Upper lobe of right lung (tissue), 1 donor: ENCODE measurements at regions not wholly inside any gene's neighbourhood (a gene's known extent, or its start where the extent isn't known, plus 50 kb on each side); places are given as distances from the start of the nearest gene placed in this dataset.

Experiments used
- ATAC-seq: fragments of 200-7000 bp; cut with Tn5 transposase; one replicate; pipeline ENCODE4 v1.9.1; 2020; ENCODE audit warnings: mild to moderate bottlenecking, moderate library complexity
- DNase-seq: peaks from one replicate; pipeline ENCODE4 v3.0.0-alpha.2; 2020
- H3K27ac ChIP-seq: fragments of 200-600 bp; one replicate; pipeline ENCODE4 v1.8.0; 2022
- H3K27me3 ChIP-seq: fragments of 200-600 bp; one replicate; pipeline ENCODE4 v1.8.0; 2022; ENCODE audit warnings: mild to moderate bottlenecking
- H3K36me3 ChIP-seq: fragments of 200-600 bp; one replicate; pipeline ENCODE4 v1.8.0; 2022
- H3K4me1 ChIP-seq: fragments of 200-600 bp; one replicate; pipeline ENCODE4 v1.8.0; 2022
- H3K4me3 ChIP-seq: fragments of 200-600 bp; one replicate; pipeline ENCODE4 v1.8.0; 2022; ENCODE audit warnings: mild to moderate bottlenecking
- H3K9me3 ChIP-seq: fragments of 200-600 bp; one replicate; pipeline ENCODE4 v1.8.0; 2022
- CTCF ChIP-seq: fragments of 200-600 bp; IDR thresholded peaks from one replicate; pipeline ENCODE4 v1.8.0; 2022; ENCODE audit warnings: antibody characterized with exemption
- intact Hi-C: fragments of 100-400 bp; cut with DNase I; formaldehyde crosslinking; loops from one replicate; pipeline ENCODE4 v1.11.0; 2022
- donor health status: DM: no; HTN: yes; CAD: no; lungs with severe emphysema.

GRCh38 chr9:13814647-13815400 is 499.1 kb downstream of the NFIB start:
- no peaks in the 10 kb centered on the region for H3K4me1 ChIP-seq
- no peak overlapping the region for H3K4me3 ChIP-seq
- no peaks in the 10 kb centered on the region for H3K9me3 ChIP-seq
- intact Hi-C loops, result no loop called here
- no peaks in the 10 kb centered on the region for H3K27me3 ChIP-seq
- TF ChIP-seq CTCF, result no peak
- H3K27ac ChIP-seq, result no peak overlapping the region
- DNase-seq, result no peak
- ATAC-seq, result no peak
- no peaks in the 10 kb centered on the region for H3K36me3 ChIP-seq

DNA sequence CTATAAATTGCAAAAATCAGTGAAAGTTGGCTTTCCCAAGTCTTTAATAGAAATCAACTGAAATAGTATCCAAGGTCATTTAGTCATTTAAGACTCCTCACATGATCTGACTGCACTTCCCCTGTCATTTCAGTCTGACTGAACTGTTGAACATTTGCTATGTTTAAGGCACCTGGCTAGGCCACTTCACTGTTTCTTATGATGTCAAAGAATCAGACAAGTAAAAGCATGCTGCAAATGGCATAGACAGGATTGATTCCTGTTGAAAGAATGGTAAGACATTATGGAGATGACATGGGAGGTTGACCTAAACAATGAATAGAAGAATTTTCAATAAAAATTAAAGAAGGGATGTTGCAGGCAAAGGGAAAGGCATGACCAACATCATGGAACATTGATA is 502.1 kb downstream of the NFIB start:
- Histone ChIP-seq H3K4me3 (no peak overlapping the region), H3K36me3 (no peaks in the 10 kb centered on the region), H3K4me1 (no peaks in the 10 kb centered on the region), H3K9me3 (no peaks in the 10 kb centered on the region), H3K27me3 (no peaks in the 10 kb centered on the region), H3K27ac (no peak overlapping the region)
- intact Hi-C loops, result no loop called here
- TF ChIP-seq CTCF, result no peak
- ATAC-seq (no peak), DNase-seq (no peak)

DNA sequence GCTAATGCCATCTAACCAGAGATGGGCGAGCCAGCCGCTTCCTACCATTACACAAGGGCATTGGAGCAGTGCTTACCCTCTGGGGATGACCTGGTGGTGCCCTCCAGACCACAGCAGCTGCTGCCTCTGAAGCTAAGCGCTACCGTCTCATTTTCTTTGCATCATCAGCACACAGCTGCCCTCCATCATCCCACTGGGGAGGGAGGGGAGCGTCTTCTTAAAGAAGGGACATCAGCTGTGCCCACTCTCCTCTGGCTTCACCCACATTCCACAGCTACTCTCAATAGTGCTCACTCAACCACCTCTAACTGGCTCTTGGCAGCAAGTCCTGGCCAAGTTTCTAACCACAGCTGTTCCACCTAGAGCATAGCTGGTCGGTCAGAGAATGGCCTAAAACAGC is 503.4 kb downstream of the NFIB start:
- H3K4me1 ChIP-seq, result no peaks in the 10 kb centered on the region
- no peak for TF ChIP-seq CTCF
- no peaks in the 10 kb centered on the region for H3K36me3 ChIP-seq
- no peak overlapping the region for H3K27ac ChIP-seq
- no peaks in the 10 kb centered on the region for H3K27me3 ChIP-seq
- no peak for DNase-seq
- H3K4me3 ChIP-seq, result no peak overlapping the region
- intact Hi-C loops, result no loop called here
- no peaks in the 10 kb centered on the region for H3K9me3 ChIP-seq
- peak; percentile 51 for ATAC-seq

- no peak for DNase-seq
- no peak for ATAC-seq
- H3K27me3 ChIP-seq, result no peaks in the 10 kb centered on the region
- no peak overlapping the region for H3K27ac ChIP-seq
- H3K36me3 ChIP-seq, result no peaks in the 10 kb centered on the region
- intact Hi-C loops, result no loop called here
- no peak for TF ChIP-seq CTCF
- no peaks in the 10 kb centered on the region for H3K9me3 ChIP-seq
- no peak overlapping the region for H3K4me3 ChIP-seq
- no peaks in the 10 kb centered on the region for H3K4me1 ChIP-seq
Observed at GRCh38 chr9:13809401-13809800, 504.5 kb downstream of the NFIB start.

DNA sequence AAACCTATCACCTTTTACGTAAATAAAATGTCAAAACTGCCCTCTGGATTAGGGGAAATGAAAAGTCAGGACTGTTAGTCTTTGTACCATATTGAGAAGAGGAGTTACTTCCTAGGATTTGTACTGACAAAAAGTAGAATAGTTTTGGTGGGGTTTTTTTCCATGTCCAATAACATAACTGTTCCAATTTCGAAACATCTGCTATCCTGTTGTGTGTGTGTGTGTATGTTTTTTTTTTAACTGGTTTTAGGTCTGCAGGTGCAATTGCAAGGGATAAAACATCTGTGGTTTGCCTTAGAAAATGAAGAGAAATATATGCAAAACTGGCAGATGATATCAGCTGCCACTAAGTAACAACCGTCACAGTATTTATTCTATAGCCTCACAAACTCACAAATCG is 506.8 kb downstream of the NFIB start:
- Histone ChIP-seq H3K9me3 (no peaks in the 10 kb centered on the region), H3K4me1 (no peaks in the 10 kb centered on the region), H3K27ac (no peak overlapping the region), H3K4me3 (no peak overlapping the region), H3K27me3 (no peaks in the 10 kb centered on the region), H3K36me3 (no peaks in the 10 kb centered on the region)
- no peak for TF ChIP-seq CTCF
- DNase-seq, result no peak
- no peak for ATAC-seq
- intact Hi-C loops, result no loop called here

- intact Hi-C loops, result no loop called here
- DNase-seq (no peak), ATAC-seq (no peak)
- no peaks in the 10 kb centered on the region for H3K36me3 ChIP-seq
- no peaks in the 10 kb centered on the region for H3K27me3 ChIP-seq
- TF ChIP-seq CTCF, result no peak
- H3K9me3 ChIP-seq, result no peaks in the 10 kb centered on the region
- no peak overlapping the region for H3K27ac ChIP-seq
- no peak overlapping the region for H3K4me3 ChIP-seq
- H3K4me1 ChIP-seq, result no peaks in the 10 kb centered on the region
Observed at GRCh38 chr9:13806714-13807113, 507.2 kb downstream of the NFIB start.
